Transverse colon (tissue), 4 donors: ENCODE measurements at regions not wholly inside any gene's neighbourhood (a gene's known extent, or its start where the extent isn't known, plus 50 kb on each side); places are given as distances from the start of the nearest gene placed in this dataset.

ENCODE experiments used
- DNase-seq: peaks from one replicate; pipeline ENCODE4 v3.0.0-alpha.2; 2019
- H3K27ac ChIP-seq, 4 donors: fragments of 200-600 bp; sonication (generic); 2 replicates each; pipeline ENCODE4 v1.5.1; 2016 to 2018; ENCODE audit warnings: inconsistent platforms in 4 of 4
- H3K27me3 ChIP-seq: fragments of 200-600 bp; sonication (generic); 2 replicates; pipeline ENCODE4 v1.5.1; 2017; ENCODE audit warnings: inconsistent platforms
- H3K36me3 ChIP-seq, 4 donors: fragments of 200-600 bp; sonication (generic); 2 replicates each; pipeline ENCODE4 v1.5.1; 2017 to 2019; ENCODE audit warnings: inconsistent platforms in 4 of 4
- H3K4me1 ChIP-seq, 4 donors: fragments of 200-600 bp; sonication (generic); 2 replicates each; pipeline ENCODE4 v1.5.1; 2017 to 2020; ENCODE audit warnings: inconsistent platforms in 4 of 4
- H3K4me3 ChIP-seq, 4 donors: fragments of 200-600 bp; sonication (generic); 1 replicate in 1 of 4; 2 replicates in 3 of 4; pipeline versions ENCODE4 v1.5.1 to v1.6.1; 2017 to 2019; ENCODE audit warnings: inconsistent platforms in 4 of 4
- H3K9me3 ChIP-seq, 2 donors: fragments of 200-600 bp; sonication (generic); 2 replicates each; pipeline ENCODE4 v1.5.1; 2017 to 2019; ENCODE audit warnings: inconsistent platforms in 2 of 2
- EP300 ChIP-seq: sonication (generic); formaldehyde crosslinking; IDR thresholded peaks from one replicate; pipeline ENCODE4 v1.6.1; 2017; ENCODE audit warnings: antibody characterized with exemption, low read depth
- POLR2A ChIP-seq: fragments of 450-650 bp; IDR thresholded peaks from one replicate; pipeline ENCODE4 v1.6.1; 2016; ENCODE audit warnings: antibody characterized with exemption, mild to moderate bottlenecking, moderate library complexity
- POLR2AphosphoS5 ChIP-seq, 3 donors: sonication (generic); formaldehyde crosslinking; IDR thresholded peaks; one replicate each; pipeline ENCODE4 v1.6.1; 2016; ENCODE audit warnings: antibody characterized with exemption in 3 of 3
- WGBS, 2 donors: methylation state at CpG; one replicate each; pipeline ENCODE4 v1.1.5; 2018; ENCODE audit warnings: low coverage in 1 of 2; 5-methylcytosine and 5-hydroxymethylcytosine counted together
- in situ Hi-C, 4 donors: fragments of 200-750 bp; cut with MboI; loops; one replicate each; pipeline versions ENCODE4 v1.15.0 to v1.15.1; 2017; ENCODE audit warnings: low sequenced_read_pairs in 3 of 4, low pct_ligation_motif_present in 1 of 4, low pct_unique_long_range_greater_than_20kb in 1 of 4
- intact Hi-C: fragments of 100-400 bp; cut with DNase I; formaldehyde crosslinking; loops from one replicate; pipeline ENCODE4 v1.15.1; 2023; ENCODE audit warnings: low total_unique reads
- TF ChIP-seq, protein P1 (sequence below), 5 experiments: fragments of 200-600 bp in 3 of 5; fragments of 450-650 bp in 2 of 5; sonication (generic) in 3 of 5; IDR thresholded peaks; 1 replicate in 2 of 5; 2 replicates in 3 of 5; pipeline ENCODE4 v1.5.1; 2016 to 2017; ENCODE audit warnings: antibody characterized with exemption in 5 of 5, inconsistent platforms in 3 of 5, mild to moderate bottlenecking in 2 of 5, moderate library complexity in 1 of 5

DNA sequence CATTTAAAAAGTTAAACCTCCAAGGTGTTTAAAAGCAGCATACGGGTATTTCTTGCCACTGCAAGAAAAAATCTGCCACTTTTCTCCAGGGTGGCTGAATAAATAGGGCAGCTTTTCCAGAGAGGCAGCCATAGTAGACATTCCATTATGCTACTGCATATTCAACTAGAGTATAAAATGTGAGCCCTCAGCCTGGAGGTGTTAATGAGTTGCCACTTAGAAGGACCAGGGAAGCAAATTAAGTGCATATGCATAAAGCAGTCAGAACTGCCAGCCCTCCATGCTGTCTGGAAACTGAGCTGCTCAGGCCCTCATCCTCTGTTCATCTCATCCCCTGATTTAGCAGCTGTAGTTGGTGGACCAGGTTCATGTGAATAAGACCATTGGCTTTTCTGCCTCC is 99.4 kb downstream of the DIRAS3 start:
- in situ Hi-C loops (no loop called here), intact Hi-C loops (no loop called here)
- 83 to 84% methylated on average over 1 of the region's 1 CpG for WGBS, 2 donors
- no peak overlapping the region for H3K27ac ChIP-seq
- H3K27me3 ChIP-seq: no peaks in the 10 kb centered on the region
- no peaks in the 10 kb centered on the region for H3K9me3 ChIP-seq
- no peaks in the 10 kb centered on the region for H3K36me3 ChIP-seq
- no peak for DNase-seq
- H3K4me1 ChIP-seq: no peaks in the 10 kb centered on the region
- TF ChIP-seq, protein P1, sequence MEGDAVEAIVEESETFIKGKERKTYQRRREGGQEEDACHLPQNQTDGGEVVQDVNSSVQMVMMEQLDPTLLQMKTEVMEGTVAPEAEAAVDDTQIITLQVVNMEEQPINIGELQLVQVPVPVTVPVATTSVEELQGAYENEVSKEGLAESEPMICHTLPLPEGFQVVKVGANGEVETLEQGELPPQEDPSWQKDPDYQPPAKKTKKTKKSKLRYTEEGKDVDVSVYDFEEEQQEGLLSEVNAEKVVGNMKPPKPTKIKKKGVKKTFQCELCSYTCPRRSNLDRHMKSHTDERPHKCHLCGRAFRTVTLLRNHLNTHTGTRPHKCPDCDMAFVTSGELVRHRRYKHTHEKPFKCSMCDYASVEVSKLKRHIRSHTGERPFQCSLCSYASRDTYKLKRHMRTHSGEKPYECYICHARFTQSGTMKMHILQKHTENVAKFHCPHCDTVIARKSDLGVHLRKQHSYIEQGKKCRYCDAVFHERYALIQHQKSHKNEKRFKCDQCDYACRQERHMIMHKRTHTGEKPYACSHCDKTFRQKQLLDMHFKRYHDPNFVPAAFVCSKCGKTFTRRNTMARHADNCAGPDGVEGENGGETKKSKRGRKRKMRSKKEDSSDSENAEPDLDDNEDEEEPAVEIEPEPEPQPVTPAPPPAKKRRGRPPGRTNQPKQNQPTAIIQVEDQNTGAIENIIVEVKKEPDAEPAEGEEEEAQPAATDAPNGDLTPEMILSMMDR (IDR thresholded peaks at IDR 0.05): no peak
- no peak for TF ChIP-seq POLR2A
- no peak for TF ChIP-seq EP300
- no peak for TF ChIP-seq POLR2AphosphoS5 (IDR thresholded peaks at IDR 0.05)
- H3K4me3 ChIP-seq: no peak overlapping the region

DNA sequence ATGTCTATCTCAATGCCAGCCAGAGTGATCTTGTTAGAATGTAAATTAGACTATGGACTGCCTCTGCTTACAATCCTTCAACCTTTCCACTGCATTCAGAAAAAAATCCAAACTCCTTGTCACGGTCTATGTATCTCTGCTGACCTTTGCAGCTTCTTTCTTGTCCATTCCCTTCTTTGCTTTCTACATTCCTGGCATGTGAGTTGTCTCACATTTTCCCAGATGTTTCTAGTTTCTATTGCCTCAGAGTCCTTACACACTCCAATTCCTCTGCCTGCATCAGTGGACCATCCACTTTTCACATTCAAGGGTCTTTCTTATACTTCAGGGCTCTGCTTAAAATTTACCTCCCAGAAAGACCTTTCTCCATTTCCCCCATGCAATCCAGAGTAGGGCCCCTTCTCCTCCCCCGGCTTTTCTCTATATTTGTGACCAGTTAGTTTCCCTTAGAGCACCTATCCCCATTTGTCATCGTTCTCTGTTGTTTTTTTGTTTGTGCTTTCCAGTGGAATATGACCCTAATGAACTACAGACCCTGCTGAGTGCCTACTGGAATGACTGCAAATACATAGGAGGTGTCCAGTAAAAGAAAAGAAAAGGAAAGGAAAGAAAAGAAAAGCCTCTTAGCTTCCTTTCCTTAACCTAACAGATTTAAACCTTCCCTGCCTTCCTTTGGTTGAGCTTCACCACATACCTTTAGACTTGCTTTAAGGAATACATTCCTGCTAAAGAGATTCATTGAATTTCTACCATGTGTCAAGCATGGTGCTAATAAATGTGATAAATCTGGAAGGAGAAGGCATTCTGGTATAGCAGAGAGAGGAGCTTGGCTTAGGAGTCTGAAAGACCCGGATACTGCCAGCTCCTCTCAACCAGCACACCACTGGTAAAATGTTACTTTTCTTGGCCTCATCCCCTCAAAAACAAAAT is 102.0 kb downstream of the DIRAS3 start:
- Histone ChIP-seq H3K27ac (no peak overlapping the region), H3K36me3 (no peaks in the 10 kb centered on the region), H3K9me3 (no peaks in the 10 kb centered on the region), H3K4me3 (no peak overlapping the region), H3K4me1 (no peaks in the 10 kb centered on the region), H3K27me3 (no peaks in the 10 kb centered on the region)
- TF ChIP-seq POLR2AphosphoS5 (IDR thresholded peaks at IDR 0.05) (no peak), EP300 (no peak), POLR2A (no peak)
- TF ChIP-seq, protein P1 (IDR thresholded peaks at IDR 0.05): no peak
- in situ Hi-C loops: no loop called here
- 72% methylated on average over 4 of the region's 4 CpGs for WGBS, 2 donors
- intact Hi-C loops: no loop called here
- no peak for DNase-seq

DNA sequence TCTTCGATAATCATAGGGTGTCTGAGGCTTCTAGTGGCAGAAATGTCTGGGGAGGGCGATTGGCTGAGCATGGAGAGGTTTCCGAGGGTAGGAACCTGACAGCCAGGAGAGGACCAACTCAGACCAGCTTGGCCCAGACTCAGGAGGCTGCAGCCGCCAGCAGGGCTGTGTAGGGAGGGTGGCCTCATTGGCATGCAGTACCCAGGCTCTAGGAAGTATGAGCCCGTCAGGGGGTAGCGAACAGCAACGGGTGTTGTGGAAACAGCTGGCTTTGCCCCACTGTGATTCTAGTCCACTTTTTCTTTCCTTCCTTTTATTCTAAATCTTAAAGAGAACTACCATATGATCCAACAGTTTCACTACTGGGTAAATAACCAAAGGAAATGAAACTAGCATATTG is 103.3 kb downstream of the DIRAS3 start:
- TF ChIP-seq POLR2A (no peak), EP300 (no peak), POLR2AphosphoS5 (IDR thresholded peaks at IDR 0.05) (no peak)
- TF ChIP-seq, protein P1 (IDR thresholded peaks at IDR 0.05): no peak
- intact Hi-C loops: no loop called here
- no peak for DNase-seq
- H3K27ac ChIP-seq: no peak overlapping the region
- in situ Hi-C loops: no loop called here
- H3K4me3 ChIP-seq: no peak overlapping the region
- H3K4me1 ChIP-seq: no peaks in the 10 kb centered on the region
- no peaks in the 10 kb centered on the region for H3K9me3 ChIP-seq
- H3K27me3 ChIP-seq: no peaks in the 10 kb centered on the region
- WGBS, 2 donors: 68 to 74% methylated on average over 3 to 7 of the region's 7 CpGs
- H3K36me3 ChIP-seq: no peaks in the 10 kb centered on the region

DNA sequence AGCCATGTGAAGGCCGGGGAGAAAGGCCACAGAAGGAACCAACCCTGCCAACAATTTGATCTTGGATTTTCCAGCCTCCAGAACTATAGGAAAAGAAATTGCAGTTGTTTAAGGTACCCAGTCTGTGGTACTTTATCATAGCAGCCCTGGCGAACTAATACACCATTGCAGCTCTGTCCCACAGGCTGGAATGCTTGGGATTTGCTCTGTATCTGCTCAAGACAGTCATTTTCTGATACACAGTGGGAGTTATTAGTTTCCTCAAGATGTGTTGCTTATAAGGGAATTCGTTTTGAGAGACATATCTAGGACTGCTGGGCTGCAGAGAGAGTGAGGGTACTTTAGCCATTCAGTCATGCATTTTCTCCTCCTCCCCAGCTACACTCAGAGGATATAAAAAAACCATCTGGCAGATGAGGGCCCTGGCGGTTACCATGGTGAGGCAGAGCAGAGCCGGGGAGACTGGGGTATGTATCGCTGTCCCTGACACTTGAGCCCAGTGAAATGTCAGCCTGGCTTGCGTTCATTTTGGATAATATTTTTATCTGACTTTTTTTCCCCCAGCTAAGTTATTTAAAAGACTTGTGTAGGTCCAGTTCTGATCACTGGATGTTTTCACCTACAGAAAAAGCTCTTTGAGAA is 104.6 kb downstream of the DIRAS3 start:
- 48 to 64% methylated on average over 6 to 7 of the region's 7 CpGs for WGBS, 2 donors
- no peak for TF ChIP-seq EP300
- TF ChIP-seq, protein P1 (IDR thresholded peaks at IDR 0.05): no peak
- TF ChIP-seq POLR2A: no peak
- no peak for TF ChIP-seq POLR2AphosphoS5 (IDR thresholded peaks at IDR 0.05)
- in situ Hi-C loops: no loop called here
- Histone ChIP-seq H3K4me1 (no peaks in the 10 kb centered on the region), H3K27me3 (no peaks in the 10 kb centered on the region), H3K27ac (no peak overlapping the region), H3K36me3 (no peaks in the 10 kb centered on the region), H3K9me3 (no peaks in the 10 kb centered on the region), H3K4me3 (no peak overlapping the region)
- DNase-seq: no peak
- intact Hi-C loops: no loop called here
